Liver (tissue), 8 donors: ENCODE measurements at regions not wholly inside any gene's neighbourhood (a gene's known extent, or its start where the extent isn't known, plus 50 kb on each side); places are given as distances from the start of the nearest gene placed in this dataset.

Experiments used
- DNase-seq: peaks from one replicate; pipeline ENCODE4 v3.0.0-alpha.2; 2017; ENCODE audit warnings: low spot score
- H3K27ac ChIP-seq, 2 donors: one replicate each; pipeline ENCODE4 v1.7.0; 2013; ENCODE audit warnings: inconsistent platforms in 2 of 2, low read length in 2 of 2, control low read depth in 1 of 2, low read depth in 1 of 2, mild to moderate bottlenecking in 1 of 2
- H3K27me3 ChIP-seq, 4 donors: one replicate each; pipeline versions ENCODE4 v1.6.1 to v1.7.0; 2013; ENCODE audit warnings: low read length in 3 of 4, inconsistent platforms in 1 of 4, mild to moderate bottlenecking in 1 of 4, moderate library complexity in 1 of 4; ENCODE audit not compliant: control insufficient read depth in 4 of 4, insufficient read depth in 4 of 4
- H3K36me3 ChIP-seq, 4 donors: one replicate each; pipeline versions ENCODE4 v1.6.1 to v1.7.0; 2013; ENCODE audit warnings: low read length in 3 of 4, mild to moderate bottlenecking in 3 of 4, low read depth in 1 of 4, moderate library complexity in 1 of 4; ENCODE audit not compliant: control insufficient read depth in 4 of 4, insufficient read depth in 3 of 4
- H3K4me1 ChIP-seq, 4 donors: one replicate each; pipeline versions ENCODE4 v1.6.1 to v1.7.0; 2013; ENCODE audit warnings: low read length in 3 of 4, mild to moderate bottlenecking in 3 of 4, moderate library complexity in 1 of 4; ENCODE audit not compliant: control insufficient read depth in 4 of 4, insufficient read depth in 4 of 4
- H3K4me3 ChIP-seq, 3 donors: one replicate each; pipeline versions ENCODE4 v1.6.1 to v1.7.0; 2013; ENCODE audit warnings: low read length in 3 of 3, control low read depth in 1 of 3, low read depth in 1 of 3, mild to moderate bottlenecking in 1 of 3
- H3K9ac ChIP-seq, 2 donors: one replicate each; pipeline ENCODE4 v1.7.0; 2013; ENCODE audit warnings: low read length in 2 of 2, mild to moderate bottlenecking in 2 of 2, moderate library complexity in 2 of 2, control low read depth in 1 of 2, low read depth in 1 of 2
- H3K9me3 ChIP-seq, 4 donors: one replicate each; pipeline versions ENCODE4 v1.6.1 to v1.7.0; 2013; ENCODE audit warnings: low read length in 3 of 4; ENCODE audit not compliant: control insufficient read depth in 4 of 4
- EGR1 ChIP-seq, 2 donors: IDR thresholded peaks; 2 replicates each; pipeline ENCODE4 v1.6.1; 2016 to 2018; ENCODE audit warnings: antibody characterized with exemption in 2 of 2, low read depth in 2 of 2
- FOXA1 ChIP-seq: IDR thresholded peaks from 2 replicates; pipeline ENCODE4 v1.6.1; 2016; ENCODE audit warnings: antibody characterized with exemption
- FOXA2 ChIP-seq: IDR thresholded peaks from 2 replicates; pipeline ENCODE4 v1.6.1; 2016; ENCODE audit warnings: antibody characterized with exemption
- HNF4A ChIP-seq, 2 donors: conservative IDR thresholded peaks; 2 replicates each; pipeline ENCODE4 v1.6.1; 2016; ENCODE audit warnings: antibody characterized with exemption in 2 of 2, mild to moderate bottlenecking in 2 of 2
- JUND ChIP-seq, 2 donors: IDR thresholded peaks; 2 replicates each; pipeline ENCODE4 v1.6.1; 2016; ENCODE audit warnings: antibody characterized with exemption in 2 of 2
- NR2F2 ChIP-seq: IDR thresholded peaks from 2 replicates; pipeline ENCODE4 v1.6.1; 2016; ENCODE audit warnings: antibody characterized with exemption
- RAD21 ChIP-seq, 2 donors: IDR thresholded peaks; 2 replicates each; pipeline ENCODE4 v1.6.1; 2016; ENCODE audit warnings: antibody characterized with exemption in 2 of 2, mild to moderate bottlenecking in 2 of 2
- REST ChIP-seq: IDR thresholded peaks from 2 replicates; pipeline ENCODE4 v1.6.1; 2016; ENCODE audit warnings: antibody characterized with exemption, mild to moderate bottlenecking
- RXRA ChIP-seq, 2 donors: IDR thresholded peaks; 2 replicates each; pipeline ENCODE4 v1.6.1; 2017 to 2018; ENCODE audit warnings: antibody characterized with exemption in 2 of 2, mild to moderate bottlenecking in 1 of 2
- SP1 ChIP-seq: IDR thresholded peaks from 2 replicates; pipeline ENCODE4 v1.6.1; 2018; ENCODE audit warnings: antibody characterized with exemption, mild to moderate bottlenecking
- TAF1 ChIP-seq: conservative IDR thresholded peaks from 2 replicates; pipeline ENCODE4 v1.6.1; 2016; ENCODE audit warnings: antibody characterized with exemption, mild to moderate bottlenecking
- ZBTB33 ChIP-seq: IDR thresholded peaks from 2 replicates; pipeline ENCODE4 v1.6.1; 2016; ENCODE audit warnings: antibody characterized with exemption
- WGBS: extraction: QIAGEN DNeasy Blood & Tissue Kit; methylation state at CpG from one replicate; pipeline ENCODE4 v1.1.7; 2013; 5-methylcytosine and 5-hydroxymethylcytosine counted together
- TF ChIP-seq, protein P1 (sequence below): IDR thresholded peaks from 2 replicates; pipeline ENCODE4 v1.6.1; 2016; ENCODE audit warnings: antibody characterized with exemption
- TF ChIP-seq, protein P2 (sequence below): fragments of 150-350 bp; IDR thresholded peaks from 2 replicates; pipeline ENCODE4 v1.5.1; 2017; ENCODE audit warnings: improper control_type of control experiment, low read depth, low read length; ENCODE audit not compliant: missing input control
- TF ChIP-seq, protein P3 (sequence below): IDR thresholded peaks from 2 replicates; pipeline ENCODE4 v1.6.1; 2016; ENCODE audit warnings: antibody characterized with exemption
- donor health status: healthy.
- donor health status: healthy.
- donor health status: healthy.
- donor health status: healthy.
- donor health status: healthy.

GRCh38 chr2:212596276-212596675 is 57.7 kb upstream of the ERBB4 start:
- no peaks in the 10 kb centered on the region for H3K4me1 ChIP-seq
- TF ChIP-seq RXRA (IDR thresholded peaks at IDR 0.05): no peak
- no peak for TF ChIP-seq ZBTB33
- no peak for TF ChIP-seq NR2F2
- TF ChIP-seq, protein P1, sequence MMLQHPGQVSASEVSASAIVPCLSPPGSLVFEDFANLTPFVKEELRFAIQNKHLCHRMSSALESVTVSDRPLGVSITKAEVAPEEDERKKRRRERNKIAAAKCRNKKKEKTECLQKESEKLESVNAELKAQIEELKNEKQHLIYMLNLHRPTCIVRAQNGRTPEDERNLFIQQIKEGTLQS: no peak
- TF ChIP-seq FOXA1: no peak
- no peak for TF ChIP-seq EGR1 (IDR thresholded peaks at IDR 0.05; ENCODE audit: low read depth in 2 of 2)
- TF ChIP-seq RAD21 (IDR thresholded peaks at IDR 0.05): no peak
- TF ChIP-seq JUND (IDR thresholded peaks at IDR 0.05): no peak
- no peak for TF ChIP-seq TAF1
- TF ChIP-seq FOXA2: no peak
- H3K4me3 ChIP-seq: no peak overlapping the region
- H3K9me3 ChIP-seq: no peaks in the 10 kb centered on the region
- 56% methylated on average over 3 of the region's 3 CpGs for WGBS
- no peak overlapping the region for H3K9ac ChIP-seq
- peaks cover 0 to 2% (median 0%) of the 10 kb centered on the region in 4 donors for H3K27me3 ChIP-seq
- no peaks in the 10 kb centered on the region for H3K36me3 ChIP-seq
- no peak for DNase-seq
- no peak overlapping the region for H3K27ac ChIP-seq

DNA sequence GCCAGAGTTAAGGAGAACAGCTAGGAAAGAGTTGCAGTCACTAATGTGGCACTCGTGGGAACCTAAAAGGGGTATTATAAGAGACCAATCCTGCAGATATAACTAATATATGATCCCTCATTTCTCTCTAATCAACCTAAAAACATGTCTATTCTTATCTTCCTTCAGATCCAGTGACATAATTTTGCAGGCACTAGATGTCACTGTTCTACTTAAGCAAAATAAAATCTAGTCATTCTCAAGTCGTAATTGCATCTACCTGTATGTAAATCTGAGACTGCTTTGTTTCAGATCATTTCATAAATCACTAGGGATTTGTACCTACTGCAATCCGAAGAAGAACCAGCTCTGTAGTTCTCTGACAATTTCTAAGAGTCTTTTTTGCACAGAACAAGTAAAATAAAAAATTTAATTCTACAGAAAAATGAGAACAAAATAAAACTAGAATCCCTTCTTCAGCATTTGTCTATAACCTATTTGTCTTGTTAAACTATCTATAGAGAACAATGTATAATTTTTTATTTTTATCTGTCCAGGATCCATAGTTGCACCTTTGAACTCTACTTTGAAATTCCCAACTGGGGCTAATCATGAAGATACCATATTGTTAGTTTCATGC is 56.5 kb upstream of the ERBB4 start:
- H3K4me3 ChIP-seq: no peak overlapping the region
- H3K27me3 ChIP-seq: peaks cover 0 to 2% (median 0%) of the 10 kb centered on the region in 4 donors
- no peaks in the 10 kb centered on the region for H3K9me3 ChIP-seq
- no peaks in the 10 kb centered on the region for H3K36me3 ChIP-seq
- no peak overlapping the region for H3K27ac ChIP-seq
- no peak for DNase-seq
- WGBS: 45% methylated on average over 3 of the region's 3 CpGs
- TF ChIP-seq EGR1 (IDR thresholded peaks at IDR 0.05; ENCODE audit: low read depth in 2 of 2): no peak
- TF ChIP-seq RXRA (IDR thresholded peaks at IDR 0.05): no peak
- TF ChIP-seq HNF4A (conservative IDR thresholded peaks at IDR 0.05): no peak
- no peak for TF ChIP-seq REST
- TF ChIP-seq ZBTB33: no peak
- no peak for TF ChIP-seq SP1
- TF ChIP-seq, protein P2, sequence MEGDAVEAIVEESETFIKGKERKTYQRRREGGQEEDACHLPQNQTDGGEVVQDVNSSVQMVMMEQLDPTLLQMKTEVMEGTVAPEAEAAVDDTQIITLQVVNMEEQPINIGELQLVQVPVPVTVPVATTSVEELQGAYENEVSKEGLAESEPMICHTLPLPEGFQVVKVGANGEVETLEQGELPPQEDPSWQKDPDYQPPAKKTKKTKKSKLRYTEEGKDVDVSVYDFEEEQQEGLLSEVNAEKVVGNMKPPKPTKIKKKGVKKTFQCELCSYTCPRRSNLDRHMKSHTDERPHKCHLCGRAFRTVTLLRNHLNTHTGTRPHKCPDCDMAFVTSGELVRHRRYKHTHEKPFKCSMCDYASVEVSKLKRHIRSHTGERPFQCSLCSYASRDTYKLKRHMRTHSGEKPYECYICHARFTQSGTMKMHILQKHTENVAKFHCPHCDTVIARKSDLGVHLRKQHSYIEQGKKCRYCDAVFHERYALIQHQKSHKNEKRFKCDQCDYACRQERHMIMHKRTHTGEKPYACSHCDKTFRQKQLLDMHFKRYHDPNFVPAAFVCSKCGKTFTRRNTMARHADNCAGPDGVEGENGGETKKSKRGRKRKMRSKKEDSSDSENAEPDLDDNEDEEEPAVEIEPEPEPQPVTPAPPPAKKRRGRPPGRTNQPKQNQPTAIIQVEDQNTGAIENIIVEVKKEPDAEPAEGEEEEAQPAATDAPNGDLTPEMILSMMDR: no peak
- TF ChIP-seq, protein P1: no peak
- no peak for TF ChIP-seq FOXA1
- no peak for TF ChIP-seq FOXA2
- TF ChIP-seq, protein P3, sequence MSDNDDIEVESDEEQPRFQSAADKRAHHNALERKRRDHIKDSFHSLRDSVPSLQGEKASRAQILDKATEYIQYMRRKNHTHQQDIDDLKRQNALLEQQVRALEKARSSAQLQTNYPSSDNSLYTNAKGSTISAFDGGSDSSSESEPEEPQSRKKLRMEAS: no peak
- no peak for TF ChIP-seq NR2F2
- TF ChIP-seq JUND (IDR thresholded peaks at IDR 0.05): no peak
- no peaks in the 10 kb centered on the region for H3K4me1 ChIP-seq
- H3K9ac ChIP-seq: no peak overlapping the region
